Thyroid gland (tissue), 4 donors: ENCODE measurements at regions not wholly inside any gene's neighbourhood (a gene's known extent, or its start where the extent isn't known, plus 50 kb on each side); places are given as distances from the start of the nearest gene placed in this dataset.

Experiments
- DNase-seq, 2 donors: peaks; one replicate each; pipeline ENCODE4 v3.0.0-alpha.2; 2019
- H3K27ac ChIP-seq, 3 donors: fragments of 200-600 bp; sonication (generic); 1 replicate in 2 of 3; 2 replicates in 1 of 3; pipeline ENCODE4 v1.5.1; 2016 to 2019; ENCODE audit warnings: mild to moderate bottlenecking in 1 of 3, moderate library complexity in 1 of 3
- H3K27me3 ChIP-seq: fragments of 200-600 bp; sonication (generic); one replicate; pipeline ENCODE4 v1.5.1; 2019
- H3K36me3 ChIP-seq, 2 donors: fragments of 200-600 bp; sonication (generic); one replicate each; pipeline ENCODE4 v1.5.1; 2016 to 2019
- H3K4me1 ChIP-seq, 2 donors: fragments of 200-600 bp; sonication (generic); one replicate each; pipeline ENCODE4 v1.5.1; 2017 to 2019
- H3K4me3 ChIP-seq, 3 donors: fragments of 200-600 bp; sonication (generic); replicated peaks in 1 of 3; 1 replicate in 2 of 3; 2 replicates in 1 of 3; pipeline ENCODE4 v1.5.1; 2016; ENCODE audit warnings: mild to moderate bottlenecking in 1 of 3
- H3K9me3 ChIP-seq: fragments of 200-600 bp; sonication (generic); one replicate; pipeline ENCODE4 v1.5.1; 2017
- POLR2A ChIP-seq, 2 donors: fragments of 450-650 bp; IDR thresholded peaks; one replicate each; pipeline ENCODE4 v1.6.1; 2017; ENCODE audit warnings: antibody characterized with exemption in 2 of 2, mild to moderate bottlenecking in 2 of 2, moderate library complexity in 1 of 2
- WGBS, 2 donors: methylation state at CpG; one replicate each; pipeline ENCODE4 v1.1.5; 2017; 5-methylcytosine and 5-hydroxymethylcytosine counted together
- intact Hi-C: fragments of 100-400 bp; cut with DNase I; formaldehyde crosslinking; loops from one replicate; pipeline ENCODE4 v1.15.1; 2023
- TF ChIP-seq, protein P1 (sequence below), 6 experiments: fragments of 200-600 bp in 3 of 6; fragments of 450-650 bp in 3 of 6; sonication (generic) in 3 of 6; IDR thresholded peaks; one replicate each; pipeline ENCODE4 v1.5.1; 2016 to 2019; ENCODE audit warnings: antibody characterized with exemption in 6 of 6, mild to moderate bottlenecking in 2 of 6, inconsistent platforms in 1 of 6, moderate library complexity in 1 of 6

GRCh38 chr3:145519398-145520047 lies 641.5 kb downstream of the PLOD2 start:
- TF ChIP-seq, protein P1, sequence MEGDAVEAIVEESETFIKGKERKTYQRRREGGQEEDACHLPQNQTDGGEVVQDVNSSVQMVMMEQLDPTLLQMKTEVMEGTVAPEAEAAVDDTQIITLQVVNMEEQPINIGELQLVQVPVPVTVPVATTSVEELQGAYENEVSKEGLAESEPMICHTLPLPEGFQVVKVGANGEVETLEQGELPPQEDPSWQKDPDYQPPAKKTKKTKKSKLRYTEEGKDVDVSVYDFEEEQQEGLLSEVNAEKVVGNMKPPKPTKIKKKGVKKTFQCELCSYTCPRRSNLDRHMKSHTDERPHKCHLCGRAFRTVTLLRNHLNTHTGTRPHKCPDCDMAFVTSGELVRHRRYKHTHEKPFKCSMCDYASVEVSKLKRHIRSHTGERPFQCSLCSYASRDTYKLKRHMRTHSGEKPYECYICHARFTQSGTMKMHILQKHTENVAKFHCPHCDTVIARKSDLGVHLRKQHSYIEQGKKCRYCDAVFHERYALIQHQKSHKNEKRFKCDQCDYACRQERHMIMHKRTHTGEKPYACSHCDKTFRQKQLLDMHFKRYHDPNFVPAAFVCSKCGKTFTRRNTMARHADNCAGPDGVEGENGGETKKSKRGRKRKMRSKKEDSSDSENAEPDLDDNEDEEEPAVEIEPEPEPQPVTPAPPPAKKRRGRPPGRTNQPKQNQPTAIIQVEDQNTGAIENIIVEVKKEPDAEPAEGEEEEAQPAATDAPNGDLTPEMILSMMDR (IDR thresholded peaks at IDR 0.05) = no peak
- Histone ChIP-seq H3K27me3 (no peaks in the 10 kb centered on the region), H3K9me3 (no peaks in the 10 kb centered on the region), H3K4me1 (no peaks in the 10 kb centered on the region), H3K27ac (no peak overlapping the region), H3K36me3 (no peaks in the 10 kb centered on the region), H3K4me3 (no peak overlapping the region)
- intact Hi-C loops = no loop called here
- DNase-seq = no peak
- 72 to 80% methylated on average over 6 of the region's 6 CpGs for WGBS, 2 donors

- DNase-seq = no peak
- no peak for TF ChIP-seq POLR2A (IDR thresholded peaks at IDR 0.05)
- TF ChIP-seq, protein P1 (IDR thresholded peaks at IDR 0.05) = no peak
- H3K4me3 ChIP-seq = no peak overlapping the region
- no peaks in the 10 kb centered on the region for H3K9me3 ChIP-seq
- no peaks in the 10 kb centered on the region for H3K4me1 ChIP-seq
- H3K27ac ChIP-seq = no peak overlapping the region
- no peaks in the 10 kb centered on the region for H3K36me3 ChIP-seq
- H3K27me3 ChIP-seq = no peaks in the 10 kb centered on the region
- intact Hi-C loops = no loop called here
Measured at GRCh38 chr3:145522179-145522578, 638.8 kb downstream of the PLOD2 start.

- Histone ChIP-seq H3K9me3 (no peaks in the 10 kb centered on the region), H3K36me3 (no peaks in the 10 kb centered on the region), H3K4me3 (no peak overlapping the region), H3K27ac (no peak overlapping the region), H3K27me3 (no peaks in the 10 kb centered on the region), H3K4me1 (no peaks in the 10 kb centered on the region)
- 74 to 76% methylated on average over 3 of the region's 4 CpGs for WGBS, 2 donors
- TF ChIP-seq, protein P1 (IDR thresholded peaks at IDR 0.05) = no peak
- TF ChIP-seq POLR2A (IDR thresholded peaks at IDR 0.05) = no peak
- intact Hi-C loops = no loop called here
- no peak for DNase-seq
Measured at GRCh38 chr3:145522893-145523651, 637.9 kb downstream of the PLOD2 start.

DNA sequence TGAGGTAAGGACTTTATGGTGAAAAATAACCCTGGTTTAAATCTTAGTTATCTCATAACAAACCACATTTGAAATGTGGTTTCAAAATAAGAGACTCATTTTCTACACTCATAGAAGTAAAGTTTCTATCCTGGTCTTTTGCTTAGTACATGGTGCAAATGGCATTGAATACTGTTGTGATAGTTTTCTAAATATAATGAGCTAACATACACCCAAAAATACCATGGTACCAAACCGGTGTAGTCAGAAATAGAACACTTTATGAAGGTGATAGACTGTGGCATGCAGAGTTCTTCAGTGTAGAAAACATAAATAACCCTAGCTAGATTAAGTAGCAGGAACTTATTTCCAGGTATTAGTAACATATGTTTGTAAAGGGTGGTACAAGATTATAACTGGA lies 629.4 kb downstream of the PLOD2 start:
- TF ChIP-seq, protein P1 (IDR thresholded peaks at IDR 0.05) = no peak
- TF ChIP-seq POLR2A (IDR thresholded peaks at IDR 0.05) = no peak
- intact Hi-C loops = no loop called here
- no peak overlapping the region for H3K27ac ChIP-seq
- DNase-seq = no peak
- no peaks in the 10 kb centered on the region for H3K9me3 ChIP-seq
- H3K4me1 ChIP-seq = no peaks in the 10 kb centered on the region
- no peak overlapping the region for H3K4me3 ChIP-seq
- 73 to 87% methylated on average over 1 of the region's 1 CpG for WGBS, 2 donors
- H3K27me3 ChIP-seq = no peaks in the 10 kb centered on the region
- no peaks in the 10 kb centered on the region for H3K36me3 ChIP-seq

DNA sequence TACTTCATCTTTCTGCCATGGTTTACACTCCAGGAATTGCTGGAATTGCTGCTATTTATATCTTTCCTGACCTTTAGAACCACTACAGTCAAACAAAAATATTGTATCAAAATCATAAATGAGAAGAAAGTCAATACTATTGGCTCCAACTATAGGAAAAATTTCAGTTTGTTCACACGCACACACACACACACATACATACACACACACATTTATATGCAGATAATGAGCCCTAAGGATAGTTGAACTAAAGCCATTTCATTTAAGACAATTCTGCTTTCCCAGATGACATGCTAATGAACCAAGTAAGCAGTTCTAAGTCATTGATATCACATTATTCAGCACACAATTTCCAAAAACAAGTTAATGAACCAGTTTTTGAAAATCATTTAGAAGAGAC lies 627.3 kb downstream of the PLOD2 start:
- no peak for DNase-seq
- Histone ChIP-seq H3K27me3 (no peaks in the 10 kb centered on the region), H3K4me1 (no peaks in the 10 kb centered on the region), H3K4me3 (no peak overlapping the region), H3K9me3 (no peaks in the 10 kb centered on the region), H3K36me3 (no peaks in the 10 kb centered on the region), H3K27ac (no peak overlapping the region)
- TF ChIP-seq POLR2A (IDR thresholded peaks at IDR 0.05) = no peak
- TF ChIP-seq, protein P1 (IDR thresholded peaks at IDR 0.05) = no peak
- 80 to 82% methylated on average over 1 of the region's 1 CpG for WGBS, 2 donors
- intact Hi-C loops = no loop called here
